PC-9 (cell line): ENCODE measurements at regions not wholly inside any gene's neighbourhood (a gene's known extent, or its start where the extent isn't known, plus 50 kb on each side); places are given as distances from the start of the nearest gene placed in this dataset.

Experiments
- BruUV-seq: library from RNA; stranded (reverse); fragments of 400-500 nt; replicated peaks from 2 replicates; lab custom pipeline; 2021; lab: Mats Ljungman, UMichigan
- CTCF ChIA-PET: fragments of 300-600 bp; sonication (Branson Sonifier 250); formaldehyde crosslinking; loops from one replicate; lab custom pipeline; 2022; ENCODE audit warnings: antibody characterized with exemption; lab: Charles Lee
- POLR2A ChIA-PET: fragments of 300-600 bp; sonication (Branson Sonifier 250); formaldehyde crosslinking; loops from one replicate; lab custom pipeline; 2022; ENCODE audit warnings: antibody characterized with exemption; ENCODE audit not compliant: unreplicated experiment; lab: Charles Lee
- DNase-seq, 2 experiments: peaks; one replicate each; pipeline versions ENCODE4 v3.0.0 to v3.0.0-alpha.2; 2015 to 2022; ENCODE audit warnings: mixed read lengths in 1 of 2
- H2AFZ ChIP-seq: fragments of 200-600 bp; sonication (generic); 2 replicates; pipeline ENCODE4 v1.8.1; 2017; ENCODE audit warnings: antibody characterized with exemption
- H3F3A ChIP-seq: fragments of 200-600 bp; sonication (generic); 2 replicates; pipeline ENCODE4 v1.8.1; 2017; ENCODE audit warnings: antibody characterized with exemption, mild to moderate bottlenecking, low read depth; ENCODE audit not compliant: insufficient read depth
- H3K27ac ChIP-seq: fragments of 200-600 bp; sonication (generic); 2 replicates; pipeline ENCODE4 v1.6.1; 2016; ENCODE audit warnings: mixed run types
- H3K27me3 ChIP-seq: fragments of 200-600 bp; sonication (generic); 2 replicates; pipeline ENCODE4 v1.6.1; 2016; ENCODE audit warnings: low read depth, mixed run types; ENCODE audit not compliant: insufficient read depth
- H3K36me3 ChIP-seq: fragments of 200-600 bp; sonication (generic); 2 replicates; pipeline ENCODE4 v1.6.1; 2016; ENCODE audit warnings: low read depth, mixed run types
- H3K4me1 ChIP-seq: fragments of 200-600 bp; sonication (generic); replicated peaks from 2 replicates; pipeline ENCODE4 v1.6.1; 2016; ENCODE audit warnings: mixed run types; ENCODE audit not compliant: insufficient read depth
- H3K4me2 ChIP-seq: fragments of 200-600 bp; sonication (generic); 2 replicates; pipeline ENCODE4 v1.6.1; 2017; ENCODE audit warnings: mixed run types
- H3K4me3 ChIP-seq: fragments of 200-600 bp; sonication (generic); 2 replicates; pipeline ENCODE4 v1.6.1; 2016; ENCODE audit warnings: mixed run types
- H3K79me2 ChIP-seq: fragments of 200-600 bp; sonication (generic); 2 replicates; pipeline ENCODE4 v1.6.1; 2017; ENCODE audit warnings: low read depth, mixed run types
- H3K9me2 ChIP-seq: fragments of 200-600 bp; sonication (generic); 2 replicates; pipeline ENCODE4 v1.8.1; 2017; ENCODE audit warnings: mild to moderate bottlenecking; ENCODE audit not compliant: insufficient read depth
- H3K9me3 ChIP-seq: fragments of 200-600 bp; sonication (generic); 2 replicates; pipeline ENCODE4 v1.8.1; 2016; ENCODE audit warnings: low read depth; ENCODE audit not compliant: insufficient read depth
- H4K20me1 ChIP-seq: fragments of 200-600 bp; sonication (generic); 2 replicates; pipeline ENCODE4 v1.8.1; 2017; ENCODE audit not compliant: insufficient read depth
- CTCF ChIP-seq: fragments of 200-600 bp; sonication (generic); conservative IDR thresholded peaks from 2 replicates; pipeline ENCODE4 v1.6.1; 2017; ENCODE audit warnings: mixed run types, antibody characterized with exemption, mild to moderate bottlenecking, moderate library complexity
- EZH2 ChIP-seq: fragments of 200-600 bp; sonication (generic); IDR thresholded peaks from 2 replicates; pipeline ENCODE4 v1.8.0; 2017; ENCODE audit warnings: antibody characterized with exemption, low read depth
- intact Hi-C: fragments of 100-400 bp; cut with micrococcal nuclease; formaldehyde crosslinking; loops from one replicate; pipeline ENCODE4 v1.10.0; 2022; ENCODE audit not compliant: unreplicated experiment

- no peak for DNase-seq
- H3F3A ChIP-seq, result no peaks in the 10 kb centered on the region
- BruUV-seq, result no TSS peak
- ChIA-PET CTCF (no interaction called here), POLR2A (no interaction called here)
- no peaks in the 10 kb centered on the region for H4K20me1 ChIP-seq
- no peaks in the 10 kb centered on the region for H3K9me3 ChIP-seq
- H3K4me1 ChIP-seq, result no peaks in the 10 kb centered on the region
- H3K79me2 ChIP-seq, result no peaks in the 10 kb centered on the region
- intact Hi-C loops, result no loop called here
- no peaks in the 10 kb centered on the region for H3K27me3 ChIP-seq
- H3K36me3 ChIP-seq, result no peaks in the 10 kb centered on the region
- H2AFZ ChIP-seq, result no peak overlapping the region
- H3K27ac ChIP-seq, result no peak overlapping the region
- H3K4me3 ChIP-seq, result no peak overlapping the region
- no peaks in the 10 kb centered on the region for H3K9me2 ChIP-seq
- TF ChIP-seq CTCF (no peak), EZH2 (no peak)
- no peak overlapping the region for H3K4me2 ChIP-seq
Observed at GRCh38 chrX:113634565-113634964, 793.9 kb upstream of the AMOT start.

GRCh38 chrX:113629326-113629725 is 788.7 kb upstream of the AMOT start:
- Histone ChIP-seq H3K9me3 (no peaks in the 10 kb centered on the region), H3K79me2 (no peaks in the 10 kb centered on the region), H3K4me3 (no peak overlapping the region), H3F3A (no peaks in the 10 kb centered on the region), H3K9me2 (no peaks in the 10 kb centered on the region), H3K4me2 (no peak overlapping the region), H4K20me1 (no peaks in the 10 kb centered on the region), H3K4me1 (no peaks in the 10 kb centered on the region), H3K36me3 (no peaks in the 10 kb centered on the region), H3K27me3 (no peaks in the 10 kb centered on the region), H2AFZ (no peak overlapping the region), H3K27ac (no peak overlapping the region)
- BruUV-seq, result no TSS peak
- ChIA-PET CTCF (no interaction called here), POLR2A (no interaction called here)
- intact Hi-C loops, result no loop called here
- no peak for DNase-seq
- TF ChIP-seq EZH2 (no peak), CTCF (no peak)

- Histone ChIP-seq H3F3A (no peaks in the 10 kb centered on the region), H3K27ac (no peak overlapping the region), H3K36me3 (no peaks in the 10 kb centered on the region), H3K79me2 (no peaks in the 10 kb centered on the region), H3K9me2 (no peaks in the 10 kb centered on the region), H3K4me2 (no peak overlapping the region), H2AFZ (no peak overlapping the region), H4K20me1 (no peaks in the 10 kb centered on the region), H3K27me3 (no peaks in the 10 kb centered on the region), H3K4me3 (no peak overlapping the region), H3K4me1 (no peaks in the 10 kb centered on the region), H3K9me3 (0 out of 2 replicates have a peak, but pooled peaks cover 3% of the 10 kb centered on the region)
- ChIA-PET POLR2A (no interaction called here), CTCF (no interaction called here)
- no TSS peak for BruUV-seq
- DNase-seq, result no peak
- TF ChIP-seq CTCF (no peak), EZH2 (no peak)
- intact Hi-C loops, result no loop called here
Observed at GRCh38 chrX:113594123-113594841, 753.7 kb upstream of the AMOT start.
